ENCODE measurements at regions not wholly inside any gene's neighbourhood (a gene's known extent, or its start where the extent isn't known, plus 50 kb on each side); places are given as distances from the start of the nearest gene placed in this dataset.
"Not testable (repeated sequence)": the region's sequence is repeated elsewhere in the genome, so short reads cannot be mapped to it uniquely, and the experiment has no call there.

- BruUV-seq (replicated peaks); H4K20me1 ChIP-seq (ENCODE audit: insufficient read depth); H3K36me3 ChIP-seq (ENCODE audit: low read depth); H3K4me2 ChIP-seq; H2AFZ ChIP-seq; H3F3A ChIP-seq (ENCODE audit: insufficient read depth, low read depth); H3K9me3 ChIP-seq (ENCODE audit: insufficient read depth, low read depth); POLR2A ChIA-PET (ENCODE audit: unreplicated experiment); H3K27ac ChIP-seq; CTCF ChIA-PET; H3K4me1 ChIP-seq (replicated peaks; ENCODE audit: insufficient read depth); H3K27me3 ChIP-seq (ENCODE audit: insufficient read depth, low read depth); H3K4me3 ChIP-seq; H3K79me2 ChIP-seq (ENCODE audit: low read depth); H3K9me2 ChIP-seq (ENCODE audit: insufficient read depth): not testable (repeated sequence)
- DNase-seq = peak in 1 of 2 experiments; percentile 82
- intact Hi-C loops (cut with micrococcal nuclease; ENCODE audit: unreplicated experiment) = loop anchor here (5.0 kb wide), 1 partner anchor 347 kb away; no protein-coding TSS in a partner anchor
These were observed 533.4 kb upstream of the DEFB115 start for GRCh38 chr20:30723934-30724687.

GRCh38 chr20:30724688-30725074 lies 532.8 kb upstream of the DEFB115 start:
- H2AFZ ChIP-seq; H3K27ac ChIP-seq; CTCF ChIA-PET; POLR2A ChIA-PET (ENCODE audit: unreplicated experiment); H4K20me1 ChIP-seq (ENCODE audit: insufficient read depth); H3K4me3 ChIP-seq; H3K4me2 ChIP-seq; H3K9me2 ChIP-seq (ENCODE audit: insufficient read depth); H3K4me1 ChIP-seq (replicated peaks; ENCODE audit: insufficient read depth); DNase-seq; BruUV-seq (replicated peaks); H3F3A ChIP-seq (ENCODE audit: insufficient read depth, low read depth); H3K36me3 ChIP-seq (ENCODE audit: low read depth); H3K79me2 ChIP-seq (ENCODE audit: low read depth); H3K27me3 ChIP-seq (ENCODE audit: insufficient read depth, low read depth); H3K9me3 ChIP-seq (ENCODE audit: insufficient read depth, low read depth): not testable (repeated sequence)
- intact Hi-C loops (cut with micrococcal nuclease; ENCODE audit: unreplicated experiment) = loop anchor here (5.0 kb wide), 1 partner anchor 347 kb away; no protein-coding TSS in a partner anchor

- H3K9me2 ChIP-seq (ENCODE audit: insufficient read depth); H3F3A ChIP-seq (ENCODE audit: insufficient read depth, low read depth); DNase-seq; H3K79me2 ChIP-seq (ENCODE audit: low read depth); POLR2A ChIA-PET (ENCODE audit: unreplicated experiment); H3K27ac ChIP-seq; CTCF ChIA-PET; H3K9me3 ChIP-seq (ENCODE audit: insufficient read depth, low read depth); H3K4me3 ChIP-seq; H3K27me3 ChIP-seq (ENCODE audit: insufficient read depth, low read depth); H4K20me1 ChIP-seq (ENCODE audit: insufficient read depth); H3K4me2 ChIP-seq; intact Hi-C loops (cut with micrococcal nuclease; ENCODE audit: unreplicated experiment); H3K36me3 ChIP-seq (ENCODE audit: low read depth); H3K4me1 ChIP-seq (replicated peaks; ENCODE audit: insufficient read depth); H2AFZ ChIP-seq: not testable (repeated sequence)
- TSS peak; percentile 29 for BruUV-seq (replicated peaks)
These were observed 532.3 kb upstream of the DEFB115 start for GRCh38 chr20:30725188-30725587.

- H3K9me2 ChIP-seq (ENCODE audit: insufficient read depth); H3F3A ChIP-seq (ENCODE audit: insufficient read depth, low read depth); H3K4me3 ChIP-seq; H3K27me3 ChIP-seq (ENCODE audit: insufficient read depth, low read depth); CTCF ChIA-PET; H4K20me1 ChIP-seq (ENCODE audit: insufficient read depth); H3K27ac ChIP-seq; H3K9me3 ChIP-seq (ENCODE audit: insufficient read depth, low read depth); POLR2A ChIA-PET (ENCODE audit: unreplicated experiment); DNase-seq; intact Hi-C loops (cut with micrococcal nuclease; ENCODE audit: unreplicated experiment); H3K4me2 ChIP-seq; H3K79me2 ChIP-seq (ENCODE audit: low read depth); BruUV-seq (replicated peaks); H3K4me1 ChIP-seq (replicated peaks; ENCODE audit: insufficient read depth); H2AFZ ChIP-seq; H3K36me3 ChIP-seq (ENCODE audit: low read depth): not testable (repeated sequence)
These were observed 529.1 kb upstream of the DEFB115 start for GRCh38 chr20:30728271-30728885.
